Activated T-cell treated with anti-CD3 and anti-CD28 coated beads for 1 hour (primary cell): ENCODE measurements at regions not wholly inside any gene's neighbourhood (a gene's known extent, or its start where the extent isn't known, plus 50 kb on each side); places are given as distances from the start of the nearest gene placed in this dataset.

Experiments
- DNase-seq: peaks from one replicate; pipeline ENCODE4 v3.0.0-alpha.2; 2020; ENCODE audit warnings: low read depth

- DNase-seq: no peak
Measured at GRCh38 chr6:10305790-10306415, 109.0 kb downstream of the TFAP2A start.

DNA sequence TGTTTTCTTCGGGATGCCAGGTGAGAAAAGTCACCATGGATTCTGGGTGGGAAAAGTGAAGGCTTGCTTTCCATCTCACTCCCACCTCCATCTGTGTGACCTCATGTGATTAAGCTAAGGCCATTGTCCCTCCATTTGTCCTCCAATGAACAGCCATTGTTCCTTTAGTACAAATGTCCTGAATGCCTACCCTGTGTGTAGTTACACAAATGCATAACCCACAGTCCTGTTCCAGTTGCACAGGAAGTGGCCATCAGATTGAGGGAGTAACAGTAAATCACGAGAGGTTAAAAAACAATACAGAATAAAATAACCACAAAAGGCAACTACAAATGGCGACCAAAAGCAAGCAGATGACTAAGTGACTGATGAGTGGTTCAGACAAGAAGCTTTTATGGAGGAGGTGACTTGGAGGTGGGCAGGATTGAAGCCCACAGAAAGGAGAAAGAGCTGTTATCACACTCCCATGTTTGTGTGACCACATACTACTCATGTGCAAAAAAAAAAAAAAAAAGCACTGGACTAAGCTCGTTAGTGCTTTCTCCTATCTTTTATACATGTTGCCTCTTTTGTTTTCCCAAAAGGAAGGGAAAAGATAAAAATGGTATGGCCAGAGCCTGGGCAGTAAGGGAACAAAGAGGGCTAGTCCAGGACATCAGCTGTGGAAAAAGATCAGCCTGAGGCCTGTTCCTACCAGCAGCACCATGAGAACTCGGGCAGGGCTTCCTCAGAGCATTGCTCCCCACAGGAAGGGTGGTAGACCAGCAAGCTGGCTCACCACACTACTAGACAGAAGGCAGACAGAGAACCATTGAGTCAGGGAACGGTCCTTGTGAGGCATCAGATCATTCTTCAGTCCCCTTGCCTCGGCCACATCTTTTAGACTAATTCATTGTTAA, 111.0 kb downstream of the TFAP2A start:
- DNase-seq: no peak

- no peak for DNase-seq
Measured at GRCh38 chr6:10302566-10303235, 112.2 kb downstream of the TFAP2A start.

DNA sequence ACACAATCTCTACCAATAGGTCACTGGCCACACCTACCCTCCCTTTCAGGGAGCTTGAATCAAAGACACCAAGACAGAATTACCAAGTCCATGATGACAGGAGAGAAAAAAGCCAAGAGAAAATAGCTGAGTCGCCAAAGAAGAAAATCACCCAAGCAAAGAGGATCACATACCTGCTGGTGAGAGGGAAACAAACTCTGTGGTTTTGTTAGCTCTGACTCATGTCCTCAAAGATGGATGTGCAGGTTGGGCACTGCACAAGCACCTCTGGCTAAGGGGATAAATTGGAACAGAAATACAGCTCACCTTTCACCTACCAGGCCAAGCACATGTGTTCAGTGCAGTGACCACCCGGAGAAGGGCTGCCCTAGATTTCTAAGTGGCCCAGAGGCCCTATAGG, 114.8 kb downstream of the TFAP2A start:
- no peak for DNase-seq

GRCh38 chr6:10297832-10298231, 117.0 kb downstream of the TFAP2A start:
- DNase-seq: no peak

DNA sequence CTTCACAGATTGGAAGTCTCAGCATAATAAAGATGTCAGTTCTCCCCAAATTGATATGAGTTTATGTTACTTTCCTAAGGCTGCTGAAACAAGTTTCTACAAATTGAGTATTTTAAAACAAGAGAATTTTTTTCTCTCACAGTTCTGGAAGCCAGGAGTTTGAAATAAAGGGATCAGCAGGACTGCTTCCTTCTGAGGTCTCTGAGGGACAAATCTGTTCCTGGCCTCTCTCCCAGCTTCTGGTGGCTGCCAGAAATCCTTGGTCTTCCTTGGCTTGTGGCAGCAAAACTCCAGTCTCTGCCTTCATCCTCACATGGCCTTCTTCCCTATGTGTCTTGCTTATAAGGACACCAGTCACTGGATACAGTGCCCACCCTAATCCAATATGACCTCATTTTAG, 136.1 kb downstream of the TFAP2A start:
- DNase-seq: no peak

- DNase-seq: no peak
Measured at GRCh38 chr6:10276660-10277287, 138.1 kb downstream of the TFAP2A start.

DNA sequence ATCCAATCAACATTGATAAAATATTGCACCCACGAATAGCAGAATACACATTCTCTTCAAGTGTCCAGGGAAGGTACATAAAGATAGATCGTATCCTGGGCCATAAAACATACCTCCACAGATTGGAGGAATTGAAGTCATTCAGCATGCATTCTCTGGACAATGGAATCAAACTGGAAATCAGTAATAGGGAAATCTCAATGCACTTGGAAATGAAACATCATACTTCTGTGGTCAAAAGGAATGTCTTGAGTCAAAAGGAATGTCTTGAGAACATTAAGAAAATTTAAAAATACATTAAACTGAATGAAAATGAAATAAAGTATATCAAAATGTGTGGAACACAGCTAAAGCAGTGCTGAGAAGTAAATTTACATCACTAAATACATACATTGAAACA, 138.8 kb downstream of the TFAP2A start:
- no peak for DNase-seq

DNA sequence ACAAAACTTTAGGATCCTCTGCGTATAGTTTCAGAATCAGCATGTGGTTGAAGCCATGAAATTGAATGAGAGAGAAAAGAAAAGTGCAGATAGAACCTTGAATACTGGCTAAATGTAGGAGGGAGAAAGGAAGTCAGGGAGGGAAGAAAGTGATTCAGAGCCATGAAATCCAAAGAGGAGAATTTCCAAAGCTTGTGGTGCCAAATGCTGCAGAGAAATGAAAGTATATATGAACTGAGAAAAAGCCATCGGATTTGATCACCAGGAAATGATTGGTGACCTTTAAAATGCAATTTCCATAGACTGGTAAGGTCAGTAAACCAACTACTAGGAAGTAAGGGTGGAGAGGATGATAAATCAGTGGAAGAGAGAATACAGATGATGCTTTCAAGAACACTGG, 142.3 kb downstream of the TFAP2A start:
- DNase-seq: no peak

DNA sequence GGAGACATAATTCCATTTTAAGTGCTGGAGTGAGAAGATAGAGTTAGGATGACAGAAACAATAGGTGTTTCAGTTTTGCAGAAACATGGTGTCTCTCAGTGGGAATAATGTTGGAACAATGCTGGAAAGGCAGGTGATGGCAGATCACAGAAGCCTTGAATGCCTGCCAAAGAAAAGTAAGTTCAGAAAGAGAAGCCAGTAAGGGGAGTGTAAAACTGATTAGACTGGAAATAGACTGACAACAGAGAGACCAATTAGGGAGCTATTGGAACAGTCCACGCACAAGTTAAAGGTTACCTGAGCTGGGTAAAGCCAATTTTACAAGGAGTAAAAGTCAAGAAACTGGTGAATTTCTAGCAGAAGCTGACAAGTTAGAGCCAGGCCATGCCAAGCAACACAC, 142.9 kb downstream of the TFAP2A start:
- no peak for DNase-seq

DNA sequence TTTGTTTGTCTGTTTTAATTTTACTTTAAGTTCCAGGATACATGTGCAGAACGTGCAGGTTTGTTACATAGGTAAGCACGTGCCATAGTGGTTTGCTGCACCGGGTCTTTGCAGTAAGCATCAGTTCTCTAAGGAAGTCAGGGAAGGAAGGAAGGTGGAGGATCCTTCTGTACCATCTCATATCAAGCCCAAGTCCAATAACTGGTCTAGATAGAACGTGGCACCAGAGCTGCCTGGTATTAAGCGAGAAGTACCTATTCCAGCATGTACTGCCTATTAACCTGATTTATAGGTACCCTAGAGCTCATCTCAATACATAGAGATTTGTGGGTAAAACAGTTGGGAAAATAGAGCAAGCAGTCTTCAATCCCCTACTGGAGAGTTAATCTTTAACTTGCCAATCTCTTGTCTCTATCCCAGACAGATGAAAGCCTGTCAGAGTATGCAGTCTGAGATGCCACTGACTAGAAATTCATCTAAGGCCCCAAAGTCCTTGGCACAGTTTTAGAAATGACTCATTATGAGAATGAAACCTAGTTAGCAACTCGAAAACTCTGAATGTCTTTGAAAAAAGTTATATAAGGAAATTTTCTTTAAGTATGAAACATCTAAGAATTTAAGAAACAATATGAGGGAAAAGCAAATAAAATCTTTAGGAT, 144.9 kb downstream of the TFAP2A start:
- no peak for DNase-seq

GRCh38 chr6:10268611-10269310, 146.1 kb downstream of the TFAP2A start:
- no peak for DNase-seq

- no peak for DNase-seq
Measured at GRCh38 chr6:10268111-10268510, 146.8 kb downstream of the TFAP2A start.

DNA sequence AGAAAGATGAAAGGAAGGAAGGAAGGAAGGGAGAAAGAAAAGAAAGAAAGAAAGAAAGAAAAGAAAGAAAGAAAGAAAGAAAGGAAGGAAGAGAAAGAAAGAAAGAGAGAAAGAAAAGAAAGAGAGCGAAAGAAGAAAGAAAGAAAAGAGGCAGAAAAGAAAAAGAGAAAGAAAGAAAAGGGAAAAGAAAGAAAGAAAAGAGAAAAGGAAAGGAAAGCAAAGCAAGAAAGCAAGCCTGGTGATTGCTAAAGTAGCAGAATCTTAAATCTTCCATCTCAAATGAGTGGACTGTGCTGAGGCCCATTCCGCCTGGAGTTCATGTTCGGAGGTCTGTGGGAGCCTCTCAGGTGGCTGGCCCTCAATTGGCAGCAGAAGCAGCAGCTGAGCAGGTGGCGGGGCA, 148.4 kb downstream of the TFAP2A start:
- DNase-seq: no peak

DNA sequence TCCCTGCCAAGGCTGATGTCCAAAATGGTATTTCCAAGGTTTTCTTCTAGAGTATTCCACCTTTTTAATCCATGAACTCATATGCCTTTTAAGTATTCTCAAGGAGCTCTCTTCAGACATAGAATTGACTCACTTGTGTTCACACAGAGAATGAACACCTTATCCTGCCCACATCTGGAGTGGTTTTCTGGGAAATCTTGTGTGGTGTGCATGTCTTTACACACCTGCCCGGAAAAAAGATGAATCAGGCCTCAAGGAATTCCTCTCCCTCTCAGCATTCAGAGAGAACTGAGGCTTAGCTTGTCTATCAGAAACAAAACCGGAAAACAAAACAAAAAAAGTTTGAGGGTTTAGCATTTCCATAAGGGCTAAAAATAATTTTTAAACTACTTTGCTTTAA, 148.8 kb downstream of the TFAP2A start:
- no peak for DNase-seq

DNA sequence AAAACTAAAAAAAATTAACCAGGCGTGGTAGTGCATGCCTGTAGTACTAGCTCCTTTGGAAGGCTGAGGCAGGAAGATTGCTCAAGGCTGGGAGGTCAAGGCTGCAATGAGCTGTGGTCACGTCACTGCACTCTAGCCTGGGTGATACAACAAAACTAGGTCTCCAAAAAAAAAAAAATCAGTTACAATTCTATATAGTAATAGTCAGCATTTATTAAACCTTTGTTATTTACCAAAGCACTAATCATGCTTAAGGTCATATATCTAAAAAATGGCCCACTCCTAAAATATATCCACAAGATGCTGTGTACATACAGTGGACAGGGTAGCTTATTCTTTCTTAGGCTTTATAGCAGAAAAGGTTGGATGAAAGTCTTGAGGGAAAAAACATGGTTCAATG, 152.4 kb downstream of the TFAP2A start:
- DNase-seq: no peak

GRCh38 chr6:10259671-10260070, 155.2 kb downstream of the TFAP2A start:
- no peak for DNase-seq

DNA sequence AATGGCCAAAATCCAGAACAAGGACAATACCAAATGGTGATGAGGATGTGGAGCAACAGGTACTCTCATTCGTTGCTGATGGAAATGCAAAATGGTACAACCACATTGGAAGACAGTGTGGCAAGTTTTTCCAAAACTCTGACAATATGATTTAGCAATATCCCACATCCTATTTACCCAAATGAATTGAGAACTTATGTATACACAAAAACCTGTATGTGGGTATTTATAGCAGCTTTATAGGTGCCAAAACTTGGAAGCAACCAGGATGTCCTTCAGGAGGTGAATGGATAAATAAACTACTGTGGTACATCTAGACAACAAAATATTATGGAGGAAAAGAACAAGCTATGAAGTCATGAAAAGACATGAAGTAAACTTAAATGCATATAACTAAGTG, 156.5 kb downstream of the TFAP2A start:
- no peak for DNase-seq

GRCh38 chr6:10256113-10256690, 158.7 kb downstream of the TFAP2A start:
- no peak for DNase-seq

GRCh38 chr6:10250655-10251220, 164.1 kb downstream of the TFAP2A start:
- DNase-seq: no peak

DNA sequence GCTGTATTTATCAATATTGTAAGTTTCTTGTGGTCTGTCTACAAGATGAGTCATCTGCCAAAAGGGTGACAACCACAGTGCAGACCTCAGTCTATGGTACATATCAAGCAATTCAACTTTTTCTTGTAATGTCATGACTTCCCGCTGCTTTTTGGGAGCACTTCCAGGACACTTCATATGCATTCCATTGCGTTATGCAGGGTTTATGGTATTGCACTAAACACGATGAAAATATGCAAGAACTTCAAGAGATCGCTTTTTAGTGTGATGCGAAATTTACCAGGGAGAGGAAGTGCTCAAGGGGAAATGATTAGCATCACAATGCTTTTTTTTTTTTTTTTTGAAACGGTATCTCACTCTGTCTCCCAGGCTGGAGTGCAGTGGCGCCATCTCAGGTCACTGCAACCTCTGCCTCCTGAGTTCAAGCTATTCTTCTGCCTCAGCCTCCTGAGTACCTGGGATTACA, 166.5 kb downstream of the TFAP2A start:
- DNase-seq: no peak
